Stomach (tissue), 8 donors: ENCODE measurements at regions not wholly inside any gene's neighbourhood (a gene's known extent, or its start where the extent isn't known, plus 50 kb on each side); places are given as distances from the start of the nearest gene placed in this dataset.

Source experiments
- DNase-seq, 2 donors: peaks; one replicate each; pipeline versions ENCODE4 v3.0.0 to v3.0.0-alpha.2; 2013 to 2019
- H3K27ac ChIP-seq, 5 donors: fragments of 200-600 bp in 4 of 5; sonication (generic) in 4 of 5; one replicate each; pipeline ENCODE4 v1.5.1; 2013 to 2019; ENCODE audit warnings: mild to moderate bottlenecking in 1 of 5, moderate library complexity in 1 of 5
- H3K27me3 ChIP-seq, 3 donors: fragments of 200-600 bp; sonication (generic); one replicate each; pipeline ENCODE4 v1.5.1; 2017 to 2019; ENCODE audit warnings: mixed run types in 1 of 3
- H3K36me3 ChIP-seq, 4 donors: fragments of 200-600 bp; sonication (generic); 1 replicate in 3 of 4; 2 replicates in 1 of 4; pipeline ENCODE4 v1.5.1; 2016 to 2019
- H3K4me1 ChIP-seq, 4 donors: fragments of 200-600 bp; sonication (generic); one replicate each; pipeline ENCODE4 v1.5.1; 2016 to 2019
- H3K4me3 ChIP-seq, 4 donors: fragments of 200-600 bp; sonication (generic) in 3 of 4; one replicate each; pipeline ENCODE4 v1.5.1; 2016 to 2019; ENCODE audit warnings: mild to moderate bottlenecking in 1 of 4
- H3K9me3 ChIP-seq, 4 donors: fragments of 200-600 bp; sonication (generic); one replicate each; pipeline ENCODE4 v1.5.1; 2016 to 2019
- CTCF ChIP-seq, 7 experiments: fragments of 450-650 bp in 4 of 7; fragments of 200-600 bp in 3 of 7; sonication (generic) in 3 of 7; IDR thresholded peaks; one replicate each; pipeline ENCODE4 v1.5.1; 2016 to 2019; ENCODE audit warnings: antibody characterized with exemption in 7 of 7, control low read depth in 2 of 7, mild to moderate bottlenecking in 1 of 7
- EP300 ChIP-seq: sonication (generic); formaldehyde crosslinking; IDR thresholded peaks from one replicate; pipeline ENCODE4 v1.6.1; 2017; ENCODE audit warnings: antibody characterized with exemption
- POLR2A ChIP-seq, 4 donors: fragments of 450-650 bp; IDR thresholded peaks; one replicate each; pipeline ENCODE4 v1.6.1; 2016; ENCODE audit warnings: antibody characterized with exemption in 4 of 4, control low read depth in 2 of 4, mild to moderate bottlenecking in 1 of 4, moderate library complexity in 1 of 4
- POLR2AphosphoS5 ChIP-seq, 3 donors: sonication (generic); formaldehyde crosslinking; IDR thresholded peaks; one replicate each; pipeline ENCODE4 v1.6.1; 2016; ENCODE audit warnings: antibody characterized with exemption in 3 of 3
- WGBS, 5 donors: extraction: QIAGEN DNeasy Blood & Tissue Kit in 3 of 5; methylation state at CpG; one replicate each; pipeline versions ENCODE4 v1.1.5 to v1.1.7; 2013 to 2018; 5-methylcytosine and 5-hydroxymethylcytosine counted together
- intact Hi-C: fragments of 100-400 bp; cut with DNase I; formaldehyde crosslinking; loops from one replicate; pipeline ENCODE4 v1.15.1; 2023; ENCODE audit warnings: low total_unique reads
- donor health status: healthy with polysubstance abuse.
- donor health status: Bipolar disorder and iron deficiency.
- donor health status: healthy.

GRCh38 chr4:187893418-187893817, 102.2 kb upstream of the ZFP42 start:
- TF ChIP-seq POLR2AphosphoS5 (IDR thresholded peaks at IDR 0.05): no peak
- TF ChIP-seq EP300: no peak
- H3K4me3 ChIP-seq: no peak overlapping the region
- no peaks in the 10 kb centered on the region for H3K36me3 ChIP-seq
- no peaks in the 10 kb centered on the region for H3K9me3 ChIP-seq
- H3K4me1 ChIP-seq: no peaks in the 10 kb centered on the region
- WGBS, 5 donors: 67 to 74% (median 70%) methylated on average over 5 of the region's 5 CpGs
- DNase-seq: no peak
- H3K27ac ChIP-seq: no peak overlapping the region
- intact Hi-C loops: no loop called here
- H3K27me3 ChIP-seq: no peaks in the 10 kb centered on the region

GRCh38 chr4:187903106-187903505, 92.5 kb upstream of the ZFP42 start:
- Histone ChIP-seq H3K27me3 (no peaks in the 10 kb centered on the region), H3K4me1 (no peaks in the 10 kb centered on the region), H3K4me3 (no peak overlapping the region), H3K9me3 (peaks cover 0 to 19% (median 12%) of the 10 kb centered on the region in 4 donors), H3K36me3 (no peaks in the 10 kb centered on the region), H3K27ac (no peak overlapping the region)
- WGBS, 5 donors: 63 to 77% (median 72%) methylated on average over 5 of the region's 5 CpGs
- no peak for TF ChIP-seq POLR2AphosphoS5 (IDR thresholded peaks at IDR 0.05)
- TF ChIP-seq POLR2A (IDR thresholded peaks at IDR 0.05): no peak
- no peak for TF ChIP-seq EP300
- TF ChIP-seq CTCF (IDR thresholded peaks at IDR 0.05): no peak
- no peak for DNase-seq
- intact Hi-C loops: no loop called here

GRCh38 chr4:187903700-187904099, 91.9 kb upstream of the ZFP42 start:
- Histone ChIP-seq H3K27ac (no peak overlapping the region), H3K4me3 (no peak overlapping the region), H3K36me3 (no peaks in the 10 kb centered on the region), H3K9me3 (peaks cover 0 to 19% (median 12%) of the 10 kb centered on the region in 4 donors), H3K27me3 (no peaks in the 10 kb centered on the region), H3K4me1 (no peaks in the 10 kb centered on the region)
- WGBS, 5 donors: 14 to 39% (median 19%) methylated on average over 1 of the region's 1 CpG
- TF ChIP-seq EP300 (no peak), POLR2AphosphoS5 (IDR thresholded peaks at IDR 0.05) (no peak), POLR2A (IDR thresholded peaks at IDR 0.05) (no peak), CTCF (IDR thresholded peaks at IDR 0.05) (no peak)
- intact Hi-C loops: no loop called here
- no peak for DNase-seq

GRCh38 chr4:187908079-187908561, 87.5 kb upstream of the ZFP42 start:
- no peak overlapping the region for H3K27ac ChIP-seq
- WGBS, 5 donors: 51 to 81% (median 62%) methylated on average over 6 of the region's 6 CpGs
- H3K4me1 ChIP-seq: no peaks in the 10 kb centered on the region
- no peak overlapping the region for H3K4me3 ChIP-seq
- H3K9me3 ChIP-seq: no peaks in the 10 kb centered on the region
- no peaks in the 10 kb centered on the region for H3K27me3 ChIP-seq
- intact Hi-C loops: no loop called here
- no peaks in the 10 kb centered on the region for H3K36me3 ChIP-seq
- peak in 1 of 2 donors; percentile 68 for DNase-seq
- TF ChIP-seq POLR2AphosphoS5 (IDR thresholded peaks at IDR 0.05) (no peak), POLR2A (IDR thresholded peaks at IDR 0.05) (no peak), CTCF (IDR thresholded peaks at IDR 0.05) (no peak), EP300 (no peak)

GRCh38 chr4:187908731-187909130, 86.8 kb upstream of the ZFP42 start:
- 53 to 77% (median 61%) methylated on average over 2 of the region's 2 CpGs for WGBS, 5 donors

More at GRCh38 chr4:187908731-187909130, 86.8 kb upstream of the ZFP42 start:
- DNase-seq: no peak
- intact Hi-C loops: no loop called here
- no peaks in the 10 kb centered on the region for H3K9me3 ChIP-seq
- no peaks in the 10 kb centered on the region for H3K27me3 ChIP-seq
- no peaks in the 10 kb centered on the region for H3K4me1 ChIP-seq
- H3K4me3 ChIP-seq: no peak overlapping the region
- H3K36me3 ChIP-seq: no peaks in the 10 kb centered on the region
- no peak overlapping the region for H3K27ac ChIP-seq
- TF ChIP-seq POLR2A (IDR thresholded peaks at IDR 0.05) (no peak), CTCF (IDR thresholded peaks at IDR 0.05) (no peak), EP300 (no peak), POLR2AphosphoS5 (IDR thresholded peaks at IDR 0.05) (no peak)
